OCI-M2 (cell line): ENCODE measurements at regions not wholly inside any gene's neighbourhood (a gene's known extent, or its start where the extent isn't known, plus 50 kb on each side); places are given as distances from the start of the nearest gene placed in this dataset.
"Not testable (repeated sequence)": the region's sequence is repeated elsewhere in the genome, so short reads cannot be mapped to it uniquely, and the experiment has no call there.

Experiments
- DNase-seq: peaks from one replicate; lab custom pipeline; 2025; ENCODE audit not compliant: unreplicated experiment; lab: John Stamatoyannopoulos, UW

- DNase-seq = no peak
Measured at GRCh38 chr10:109306698-109307097, 616.6 kb downstream of the XPNPEP1 start.

- DNase-seq = no peak
Measured at GRCh38 chr10:109287858-109288257, 635.5 kb downstream of the XPNPEP1 start.

GRCh38 chr10:109282510-109282909, 640.8 kb downstream of the XPNPEP1 start:
- DNase-seq = no peak

- DNase-seq = no peak
Measured at GRCh38 chr10:109281347-109281746, 642.0 kb downstream of the XPNPEP1 start.

- no peak for DNase-seq
Measured at GRCh38 chr10:109280837-109281236, 642.5 kb downstream of the XPNPEP1 start.

GRCh38 chr10:109277456-109277855, 645.9 kb downstream of the XPNPEP1 start:
- DNase-seq = no peak

GRCh38 chr10:109275960-109276359, 647.4 kb downstream of the XPNPEP1 start:
- DNase-seq = no peak

- no peak for DNase-seq
Measured at GRCh38 chr10:109274681-109275080, 648.6 kb downstream of the XPNPEP1 start.

GRCh38 chr10:109270173-109270572, 653.1 kb downstream of the XPNPEP1 start:
- no peak for DNase-seq

- DNase-seq = no peak
Measured at GRCh38 chr10:109264004-109264403, 659.3 kb downstream of the XPNPEP1 start.

- DNase-seq = no peak
Measured at GRCh38 chr10:109261231-109261630, 662.1 kb downstream of the XPNPEP1 start.

- DNase-seq = no peak
Measured at GRCh38 chr10:109259293-109259692, 664.0 kb downstream of the XPNPEP1 start.

GRCh38 chr10:109253306-109253705, 670.0 kb downstream of the XPNPEP1 start:
- no peak for DNase-seq

GRCh38 chr10:109250152-109250551, 673.2 kb downstream of the XPNPEP1 start:
- DNase-seq = no peak

GRCh38 chr10:109247814-109248213, 675.5 kb downstream of the XPNPEP1 start:
- no peak for DNase-seq

- no peak for DNase-seq
Measured at GRCh38 chr10:109245821-109246220, 677.5 kb downstream of the XPNPEP1 start.

GRCh38 chr10:109239371-109239770, 683.9 kb downstream of the XPNPEP1 start:
- no peak for DNase-seq

GRCh38 chr10:109237682-109238081, 685.6 kb downstream of the XPNPEP1 start:
- DNase-seq = no peak

- no peak for DNase-seq
Measured at GRCh38 chr10:109237050-109237449, 686.3 kb downstream of the XPNPEP1 start.

GRCh38 chr10:109223533-109223932, 699.8 kb downstream of the XPNPEP1 start:
- not testable (repeated sequence) for DNase-seq

GRCh38 chr10:109219935-109220605, 703.2 kb downstream of the XPNPEP1 start:
- DNase-seq = no peak

- no peak for DNase-seq
Measured at GRCh38 chr10:109218207-109218606, 705.1 kb downstream of the XPNPEP1 start.
